GM21723 (cell line): ENCODE measurements at regions not wholly inside any gene's neighbourhood (a gene's known extent, or its start where the extent isn't known, plus 50 kb on each side); places are given as distances from the start of the nearest gene placed in this dataset.
"Not testable (repeated sequence)": the region's sequence is repeated elsewhere in the genome, so short reads cannot be mapped to it uniquely, and the experiment has no call there.

Experiments
- ATAC-seq: cut with Tn5 transposase; IDR thresholded peaks from one replicate; pipeline ENCODE4 v1.9.1; 2021; ENCODE audit warnings: mild to moderate bottlenecking, moderate library complexity; ENCODE audit not compliant: unreplicated experiment

GRCh38 chr11:39462506-39462905, 1996.9 kb downstream of the LRRC4C start:
- ATAC-seq: no peak

DNA sequence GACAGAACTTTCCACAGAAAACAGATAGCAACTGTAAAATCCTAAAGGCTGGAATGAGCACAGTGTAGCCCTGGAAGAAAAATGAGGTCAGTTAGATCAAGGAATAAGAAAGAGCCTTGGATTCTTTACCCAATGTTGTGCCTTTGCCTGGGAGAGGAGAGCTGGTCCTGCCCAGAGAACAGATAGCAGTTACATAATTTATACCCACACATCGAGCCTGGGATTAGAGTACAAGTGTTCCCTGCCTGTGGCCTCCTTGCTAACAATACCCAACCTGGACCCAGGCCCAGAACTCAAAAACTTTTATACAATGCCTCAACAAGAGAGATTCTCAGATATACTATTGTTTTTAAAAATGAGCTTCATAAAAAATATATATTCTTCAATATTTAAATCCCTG, 1998.4 kb downstream of the LRRC4C start:
- ATAC-seq: no peak

- no peak for ATAC-seq
Measured at GRCh38 chr11:39459606-39460005, 1999.8 kb downstream of the LRRC4C start.

DNA sequence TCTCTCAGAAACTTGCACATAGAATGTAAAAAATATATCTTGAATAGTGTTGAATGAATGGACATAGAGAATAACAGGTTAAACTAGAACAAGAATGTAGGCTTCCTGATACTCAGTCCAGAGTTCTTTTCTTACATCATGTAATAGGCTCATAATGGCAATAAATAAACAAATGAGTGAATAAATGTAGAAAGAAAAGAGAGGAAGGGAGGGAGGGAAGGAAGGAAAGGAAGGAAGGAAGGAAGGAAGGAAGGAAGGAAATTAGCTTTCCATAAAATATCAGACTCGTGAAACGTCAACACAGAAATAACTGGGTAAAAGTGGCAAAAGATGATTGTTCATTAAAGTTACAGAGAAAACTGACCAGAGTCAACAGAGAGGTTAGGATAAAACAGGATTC, 2001.0 kb downstream of the LRRC4C start:
- ATAC-seq: no peak

GRCh38 chr11:39443424-39444022, 2015.9 kb downstream of the LRRC4C start:
- ATAC-seq: no peak

- ATAC-seq: no peak
Measured at GRCh38 chr11:39442177-39442576, 2017.3 kb downstream of the LRRC4C start.

- no peak for ATAC-seq
Measured at GRCh38 chr11:39435641-39436040, 2023.8 kb downstream of the LRRC4C start.

DNA sequence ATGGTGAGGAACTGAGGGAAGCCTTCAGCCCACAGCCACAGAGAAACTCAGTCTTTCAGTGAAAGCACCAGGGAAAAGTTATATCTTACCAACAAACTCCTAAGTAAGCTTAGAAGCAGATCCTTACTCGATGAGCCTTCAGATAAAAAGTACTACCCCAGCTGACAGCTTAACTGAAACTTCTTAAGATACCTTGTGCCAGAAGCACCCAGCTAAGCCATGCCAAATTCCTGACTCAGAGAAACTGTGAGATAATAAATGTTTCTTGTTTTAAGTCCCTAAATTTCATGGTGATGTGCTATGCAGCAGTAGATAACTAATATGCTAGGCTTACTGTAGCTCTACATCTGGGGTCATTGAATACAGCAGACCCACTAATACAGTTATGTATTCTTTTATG, 2025.0 kb downstream of the LRRC4C start:
- no peak for ATAC-seq

DNA sequence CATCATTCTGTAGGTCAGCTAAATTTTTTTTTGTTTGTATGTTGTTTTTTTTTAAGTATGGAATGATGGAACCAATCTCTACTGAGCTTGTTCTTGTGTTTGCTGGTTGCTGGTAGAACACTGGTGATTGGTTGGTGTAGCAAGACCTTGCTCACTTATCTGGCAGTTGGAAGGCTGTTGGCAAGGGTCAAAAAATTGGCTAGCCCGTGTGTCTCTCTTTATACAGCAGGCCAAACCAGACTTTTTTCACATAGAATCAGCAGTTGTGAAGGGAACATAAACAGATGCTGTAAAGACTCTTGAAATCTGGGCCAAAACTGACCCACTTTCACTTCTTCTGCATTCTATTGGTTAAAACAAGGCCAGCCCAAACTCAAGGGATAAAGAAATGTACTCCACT, 2026.5 kb downstream of the LRRC4C start:
- ATAC-seq: no peak

DNA sequence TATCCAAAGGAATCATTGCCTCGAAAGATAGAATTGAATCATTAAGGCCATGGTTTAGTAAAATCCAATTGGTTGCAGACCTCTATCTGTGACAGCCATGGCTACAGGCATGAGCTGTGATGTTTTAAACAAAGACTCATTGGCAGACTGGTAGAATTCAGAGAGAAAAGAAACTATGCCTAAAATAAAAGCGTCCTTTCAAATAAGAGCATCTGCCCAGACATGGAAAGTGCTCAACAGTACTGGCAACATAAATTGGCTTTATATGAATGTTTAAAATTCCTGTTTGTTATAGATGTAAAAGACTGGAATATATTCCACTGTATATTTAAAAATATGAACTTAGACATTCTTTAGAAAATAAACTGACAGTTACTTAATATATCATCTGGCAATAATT, 2034.2 kb downstream of the LRRC4C start:
- ATAC-seq: no peak

GRCh38 chr11:39412117-39412516, 2047.3 kb downstream of the LRRC4C start:
- no peak for ATAC-seq

DNA sequence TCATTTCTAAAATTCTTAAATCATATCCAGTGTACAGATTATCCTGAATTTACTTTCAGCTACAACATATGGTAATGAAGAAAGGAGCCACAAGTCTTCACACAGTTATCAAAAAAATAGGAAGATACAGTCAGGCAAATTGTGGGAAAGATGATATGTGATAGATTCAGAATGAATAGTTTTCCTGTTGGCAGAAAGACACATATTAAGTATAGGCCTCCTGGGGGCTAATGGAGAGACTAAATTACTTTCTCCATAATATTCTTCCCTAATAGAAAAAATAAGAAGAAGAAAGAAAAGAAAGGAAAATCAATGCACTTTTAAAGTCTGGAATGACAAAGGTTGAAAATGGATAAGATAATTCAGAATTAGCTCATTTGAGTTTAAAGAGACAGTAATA, 2073.5 kb downstream of the LRRC4C start:
- no peak for ATAC-seq

- no peak for ATAC-seq
Measured at GRCh38 chr11:39374963-39375698, 2084.3 kb downstream of the LRRC4C start.

DNA sequence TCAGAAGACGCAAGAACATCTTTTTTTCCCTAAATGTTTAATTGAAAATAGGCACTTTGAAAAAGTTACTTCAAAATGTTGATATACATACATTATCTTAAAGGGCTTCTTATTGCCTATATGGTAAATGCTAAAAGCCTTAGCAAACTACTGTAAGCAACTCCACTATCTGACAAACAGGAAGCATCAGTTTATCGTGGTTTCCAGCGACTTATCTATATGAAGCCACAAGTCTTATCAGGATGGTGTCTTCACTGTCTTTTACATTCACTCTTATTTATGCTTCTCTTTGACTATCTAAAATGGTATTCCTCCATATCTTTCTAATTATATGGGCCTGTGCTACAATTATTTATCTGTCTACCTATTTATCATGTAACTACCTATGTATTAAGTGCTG, 2091.9 kb downstream of the LRRC4C start:
- ATAC-seq: no peak

DNA sequence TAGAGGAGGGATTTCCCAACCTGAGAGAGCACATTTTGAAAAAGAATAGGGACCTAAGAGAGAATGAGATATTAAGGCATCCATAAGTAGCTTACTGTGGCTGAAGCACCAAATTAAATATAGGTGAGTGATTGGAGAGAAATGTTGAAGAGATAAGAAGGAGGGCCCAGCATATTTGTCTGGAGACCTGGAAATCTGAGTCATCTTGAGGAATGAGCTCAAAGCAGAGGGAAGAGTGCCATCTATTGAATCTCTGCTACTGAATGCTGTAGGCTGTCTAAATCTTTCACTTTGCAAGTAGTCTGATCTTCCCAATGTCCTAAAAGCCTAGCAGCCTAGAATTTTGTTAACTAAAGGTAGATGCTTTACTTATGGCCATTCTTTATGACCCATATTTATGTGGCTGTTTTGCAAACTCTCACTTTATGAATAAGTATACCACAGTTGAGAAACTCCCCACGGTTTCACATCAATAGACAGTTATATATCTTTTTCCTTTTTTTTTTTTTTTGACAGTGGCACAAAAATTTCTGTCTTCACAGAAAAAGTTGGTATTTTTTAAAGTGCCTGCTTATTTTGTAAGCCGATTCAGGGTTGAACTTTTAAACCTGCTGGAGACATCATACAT, 2093.5 kb downstream of the LRRC4C start:
- ATAC-seq: no peak

- no peak for ATAC-seq
Measured at GRCh38 chr11:39363571-39363970, 2095.9 kb downstream of the LRRC4C start.

- no peak for ATAC-seq
Measured at GRCh38 chr11:39361557-39361956, 2097.9 kb downstream of the LRRC4C start.

- no peak for ATAC-seq
Measured at GRCh38 chr11:39345834-39346442, 2113.5 kb downstream of the LRRC4C start.

DNA sequence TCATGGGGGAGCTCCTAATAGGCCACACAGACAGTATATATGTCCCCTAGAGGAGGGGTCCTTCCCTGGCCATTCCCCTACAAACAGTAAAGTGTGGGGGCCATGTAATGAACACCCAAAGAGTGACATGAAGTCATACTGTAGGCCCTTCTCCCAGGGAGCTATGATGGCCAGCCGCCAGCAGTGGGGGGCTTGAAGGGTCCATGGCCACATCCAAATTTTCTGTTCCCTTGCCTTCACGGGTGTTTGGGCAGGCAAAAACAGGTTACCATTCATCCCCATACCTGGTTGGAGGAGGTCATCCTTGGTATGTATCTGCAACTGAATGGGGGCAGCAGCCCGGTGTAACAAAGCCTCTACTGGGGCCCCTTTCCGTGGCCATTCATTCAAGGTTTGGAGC, 2118.0 kb downstream of the LRRC4C start:
- no peak for ATAC-seq

GRCh38 chr11:39333006-39333405, 2126.4 kb downstream of the LRRC4C start:
- ATAC-seq: not testable (repeated sequence)

- ATAC-seq: no peak
Measured at GRCh38 chr11:39327302-39327701, 2132.2 kb downstream of the LRRC4C start.

GRCh38 chr11:39311888-39312287, 2147.6 kb downstream of the LRRC4C start:
- ATAC-seq: not testable (repeated sequence)
